Astrocyte (in vitro differentiated cells and primary cell): ENCODE measurements at regions not wholly inside any gene's neighbourhood (a gene's known extent, or its start where the extent isn't known, plus 50 kb on each side); places are given as distances from the start of the nearest gene placed in this dataset.

Source experiments
- CTCF ChIP-seq: IDR thresholded peaks from 2 replicates; pipeline ENCODE4 v1.5.1; 2011; ENCODE audit warnings: low read depth, mild to moderate bottlenecking, inconsistent platforms, low read length, moderate library complexity; ENCODE audit not compliant: insufficient read depth
- EZH2 ChIP-seq: IDR thresholded peaks from 2 replicates; pipeline ENCODE4 v1.6.1; 2012; ENCODE audit warnings: mild to moderate bottlenecking, low read length, inconsistent platforms; ENCODE audit not compliant: insufficient read depth

GRCh38 chr2:16045653-16046352 lies 105.5 kb downstream of the MYCN start:
- TF ChIP-seq CTCF (no peak), EZH2 (no peak)
